ENCODE measurements at regions not wholly inside any gene's neighbourhood (a gene's known extent, or its start where the extent isn't known, plus 50 kb on each side); places are given as distances from the start of the nearest gene placed in this dataset.
"Not testable (repeated sequence)": the region's sequence is repeated elsewhere in the genome, so short reads cannot be mapped to it uniquely, and the experiment has no call there.

GRCh38 chr5:56412601-56413379, 179.7 kb upstream of the ANKRD55 start:
- peak; percentile 22 for DNase-seq

GRCh38 chr5:56410696-56411095, 177.6 kb upstream of the ANKRD55 start:
- no peak for DNase-seq

- DNase-seq, result no peak
These were observed 176.4 kb upstream of the ANKRD55 start for GRCh38 chr5:56409331-56410190.

GRCh38 chr5:56406838-56407237, 173.7 kb upstream of the ANKRD55 start:
- DNase-seq, result no peak

- DNase-seq, result no peak
These were observed 173.1 kb upstream of the ANKRD55 start for GRCh38 chr5:56406221-56406620.

GRCh38 chr5:56405116-56405908, 172.2 kb upstream of the ANKRD55 start:
- DNase-seq, result no peak

- DNase-seq, result no peak
These were observed 169.4 kb upstream of the ANKRD55 start for GRCh38 chr5:56402266-56403220.

- DNase-seq, result not testable (repeated sequence)
These were observed 164.7 kb upstream of the ANKRD55 start for GRCh38 chr5:56397796-56398195.

GRCh38 chr5:56396634-56397033, 163.5 kb upstream of the ANKRD55 start:
- no peak for DNase-seq

- no peak for DNase-seq
These were observed 156.1 kb upstream of the ANKRD55 start for GRCh38 chr5:56389261-56389660.

GRCh38 chr5:56388229-56388985, 155.3 kb upstream of the ANKRD55 start:
- no peak for DNase-seq

- DNase-seq, result no peak
These were observed 152.9 kb upstream of the ANKRD55 start for GRCh38 chr5:56386046-56386445.

- DNase-seq, result no peak
These were observed 151.1 kb upstream of the ANKRD55 start for GRCh38 chr5:56384186-56384585.

GRCh38 chr5:56383761-56384160, 150.6 kb upstream of the ANKRD55 start:
- no peak for DNase-seq

GRCh38 chr5:56382896-56383295, 149.8 kb upstream of the ANKRD55 start:
- no peak for DNase-seq

GRCh38 chr5:56377573-56377972, 144.4 kb upstream of the ANKRD55 start:
- no peak for DNase-seq

GRCh38 chr5:56376128-56376527, 143.0 kb upstream of the ANKRD55 start:
- no peak for DNase-seq

GRCh38 chr5:56375011-56375410, 141.9 kb upstream of the ANKRD55 start:
- DNase-seq, result no peak

GRCh38 chr5:56372491-56372890, 139.4 kb upstream of the ANKRD55 start:
- DNase-seq, result not testable (repeated sequence)

GRCh38 chr5:56369361-56369811, 136.3 kb upstream of the ANKRD55 start:
- no peak for DNase-seq

GRCh38 chr5:56367748-56368147, 134.6 kb upstream of the ANKRD55 start:
- no peak for DNase-seq
